ENCODE measurements at regions not wholly inside any gene's neighbourhood (a gene's known extent, or its start where the extent isn't known, plus 50 kb on each side); places are given as distances from the start of the nearest gene placed in this dataset.
"Not testable (repeated sequence)": the region's sequence is repeated elsewhere in the genome, so short reads cannot be mapped to it uniquely, and the experiment has no call there.

- CTCF ChIA-PET; POLR2A ChIA-PET (ENCODE audit: unreplicated experiment); H3K9me2 ChIP-seq (replicated peaks; ENCODE audit: low read length); H3K27me3 ChIP-seq (ENCODE audit: low read length); H4K20me1 ChIP-seq (ENCODE audit: low read length); H3K79me2 ChIP-seq (ENCODE audit: low read length); H3K4me3 ChIP-seq (ENCODE audit: low read length); H3K9me3 ChIP-seq (ENCODE audit: low read length); intact Hi-C loops (cut with micrococcal nuclease); H3K9ac ChIP-seq (ENCODE audit: low read length); BruUV-seq (replicated peaks); H3K27ac ChIP-seq (ENCODE audit: low read length); H3K36me3 ChIP-seq (ENCODE audit: low read depth, low read length); ATAC-seq; H2AFZ ChIP-seq (ENCODE audit: low read length); H3K4me1 ChIP-seq (ENCODE audit: insufficient read depth, low read length); H3F3A ChIP-seq (ENCODE audit: low read length, unreplicated experiment); H3K4me2 ChIP-seq (ENCODE audit: low read length): not testable (repeated sequence)
- peak; percentile 52 for DNase-seq
- peak; percentile 41; the same call in 1 of the 2 replicates for TF ChIP-seq CTCF (conservative IDR thresholded peaks at IDR 0.05; ENCODE audit: low read depth, low read length)
Observed at GRCh38 chr20:29533566-29534177, 1723.8 kb upstream of the DEFB115 start.

DNA sequence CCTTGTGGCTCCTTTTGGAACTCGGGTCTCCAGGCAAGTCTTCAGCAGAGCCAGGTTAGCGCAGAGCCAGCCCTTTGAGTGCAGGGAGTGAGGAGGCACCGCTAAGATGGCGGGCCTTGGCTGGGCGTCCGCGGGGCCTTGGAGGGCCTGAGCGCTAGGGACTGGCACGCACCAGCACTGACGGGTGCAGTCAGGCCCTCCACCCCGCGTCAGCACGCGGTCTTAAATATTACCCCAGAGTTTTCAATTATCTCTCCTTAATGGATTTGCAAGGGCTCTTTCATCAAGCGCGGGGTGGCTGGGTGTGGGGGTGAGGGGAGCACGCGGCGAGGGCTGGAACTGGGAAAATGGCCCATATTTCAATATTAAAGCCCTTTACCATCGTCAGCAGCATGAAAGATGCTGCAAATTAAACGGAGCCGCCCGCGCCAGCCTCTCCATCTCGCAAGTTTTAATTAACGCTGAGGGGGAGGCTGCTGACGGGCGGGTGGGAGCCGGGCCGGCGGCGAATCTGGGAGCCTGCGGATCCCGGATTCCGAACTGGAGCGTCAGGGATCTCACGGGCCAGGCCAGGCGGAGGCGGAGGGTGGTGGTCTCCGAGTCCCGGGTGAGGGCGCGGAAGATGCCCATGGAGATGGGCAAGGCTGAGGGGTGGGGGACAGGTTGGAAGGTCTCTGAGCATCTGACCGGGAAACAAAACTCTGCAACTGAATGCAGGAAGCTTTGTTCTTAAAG lies 1690.4 kb upstream of the DEFB115 start:
- H3K79me2 ChIP-seq (ENCODE audit: low read length); DNase-seq; H3K27me3 ChIP-seq (ENCODE audit: low read length); H3K27ac ChIP-seq (ENCODE audit: low read length); H2AFZ ChIP-seq (ENCODE audit: low read length); H3K4me3 ChIP-seq (ENCODE audit: low read length); H3F3A ChIP-seq (ENCODE audit: low read length, unreplicated experiment); H3K9me2 ChIP-seq (replicated peaks; ENCODE audit: low read length); H3K4me1 ChIP-seq (ENCODE audit: insufficient read depth, low read length); H4K20me1 ChIP-seq (ENCODE audit: low read length); H3K9me3 ChIP-seq (ENCODE audit: low read length); H3K4me2 ChIP-seq (ENCODE audit: low read length); intact Hi-C loops (cut with micrococcal nuclease); H3K36me3 ChIP-seq (ENCODE audit: low read depth, low read length); ATAC-seq; POLR2A ChIA-PET (ENCODE audit: unreplicated experiment); BruUV-seq (replicated peaks); H3K9ac ChIP-seq (ENCODE audit: low read length); CTCF ChIA-PET: not testable (repeated sequence)

GRCh38 chr20:29567671-29568070 lies 1689.8 kb upstream of the DEFB115 start:
- DNase-seq; H3K79me2 ChIP-seq (ENCODE audit: low read length); intact Hi-C loops (cut with micrococcal nuclease); H2AFZ ChIP-seq (ENCODE audit: low read length); POLR2A ChIA-PET (ENCODE audit: unreplicated experiment); ATAC-seq; H3K27ac ChIP-seq (ENCODE audit: low read length); H3K4me2 ChIP-seq (ENCODE audit: low read length); BruUV-seq (replicated peaks); H3K9me3 ChIP-seq (ENCODE audit: low read length); H3K9me2 ChIP-seq (replicated peaks; ENCODE audit: low read length); H3K27me3 ChIP-seq (ENCODE audit: low read length); H3K9ac ChIP-seq (ENCODE audit: low read length); CTCF ChIA-PET; H4K20me1 ChIP-seq (ENCODE audit: low read length); H3K4me1 ChIP-seq (ENCODE audit: insufficient read depth, low read length); H3K4me3 ChIP-seq (ENCODE audit: low read length); H3F3A ChIP-seq (ENCODE audit: low read length, unreplicated experiment); H3K36me3 ChIP-seq (ENCODE audit: low read depth, low read length): not testable (repeated sequence)

DNA sequence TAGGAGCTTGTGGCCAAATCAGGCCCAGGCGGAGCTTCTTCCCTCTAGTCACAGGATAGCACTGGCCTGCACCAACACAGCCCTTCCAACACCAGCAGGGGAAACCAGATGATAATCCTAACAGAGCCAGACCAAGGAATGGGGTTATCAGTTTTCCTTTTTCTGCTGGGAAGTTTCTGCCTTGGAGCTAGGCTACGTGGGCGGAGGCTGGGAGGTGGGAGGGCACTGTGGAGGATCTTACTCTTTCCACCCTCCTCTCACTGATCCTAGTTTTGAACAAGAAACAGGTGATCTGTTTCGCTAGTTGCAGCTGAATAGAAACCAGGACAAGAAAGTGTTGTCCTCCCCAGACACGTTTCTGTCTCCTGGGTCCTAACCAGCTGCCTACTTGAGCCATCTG lies 1687.3 kb upstream of the DEFB115 start:
- H3K4me1 ChIP-seq (ENCODE audit: insufficient read depth, low read length); H3K9me3 ChIP-seq (ENCODE audit: low read length); POLR2A ChIA-PET (ENCODE audit: unreplicated experiment); CTCF ChIA-PET; H3K9me2 ChIP-seq (replicated peaks; ENCODE audit: low read length); H3K4me2 ChIP-seq (ENCODE audit: low read length); DNase-seq; H3K9ac ChIP-seq (ENCODE audit: low read length); BruUV-seq (replicated peaks); H3K4me3 ChIP-seq (ENCODE audit: low read length); H2AFZ ChIP-seq (ENCODE audit: low read length); H4K20me1 ChIP-seq (ENCODE audit: low read length); H3K27ac ChIP-seq (ENCODE audit: low read length); intact Hi-C loops (cut with micrococcal nuclease); H3F3A ChIP-seq (ENCODE audit: low read length, unreplicated experiment); ATAC-seq; H3K27me3 ChIP-seq (ENCODE audit: low read length); H3K79me2 ChIP-seq (ENCODE audit: low read length); H3K36me3 ChIP-seq (ENCODE audit: low read depth, low read length): not testable (repeated sequence)

GRCh38 chr20:29589530-29589929 lies 1667.9 kb upstream of the DEFB115 start:
- intact Hi-C loops (cut with micrococcal nuclease): not testable (repeated sequence)

DNA sequence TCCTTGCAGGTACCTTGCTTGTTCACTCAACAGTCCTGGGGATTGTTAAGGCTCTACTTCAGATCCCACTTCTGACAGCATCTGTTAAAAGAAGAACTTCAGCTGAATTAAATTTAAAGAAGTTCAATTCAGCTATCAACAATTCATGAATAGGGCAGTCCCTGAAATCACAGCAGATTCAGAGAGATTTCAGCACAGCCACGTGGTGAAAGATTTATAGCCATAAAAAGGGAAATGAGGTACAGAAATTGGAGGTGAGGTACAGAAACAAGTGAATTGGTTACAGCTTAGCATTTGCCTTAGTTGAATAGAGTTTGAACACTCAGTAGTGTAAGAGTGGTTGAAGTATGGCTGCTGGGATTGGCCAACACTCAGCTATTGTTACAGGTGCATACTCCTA lies 1653.3 kb upstream of the DEFB115 start:
- H3F3A ChIP-seq (ENCODE audit: low read length, unreplicated experiment); H3K27me3 ChIP-seq (ENCODE audit: low read length); H3K4me2 ChIP-seq (ENCODE audit: low read length); CTCF ChIA-PET; H3K4me3 ChIP-seq (ENCODE audit: low read length); H3K9me2 ChIP-seq (replicated peaks; ENCODE audit: low read length); H4K20me1 ChIP-seq (ENCODE audit: low read length); DNase-seq; H3K4me1 ChIP-seq (ENCODE audit: insufficient read depth, low read length); H3K79me2 ChIP-seq (ENCODE audit: low read length); H3K9ac ChIP-seq (ENCODE audit: low read length); H2AFZ ChIP-seq (ENCODE audit: low read length); intact Hi-C loops (cut with micrococcal nuclease); POLR2A ChIA-PET (ENCODE audit: unreplicated experiment); H3K36me3 ChIP-seq (ENCODE audit: low read depth, low read length); H3K27ac ChIP-seq (ENCODE audit: low read length); BruUV-seq (replicated peaks); ATAC-seq; H3K9me3 ChIP-seq (ENCODE audit: low read length): not testable (repeated sequence)

More at GRCh38 chr20:29589530-29589929, 1667.9 kb upstream of the DEFB115 start:
- DNase-seq; BruUV-seq (replicated peaks); H3K27me3 ChIP-seq (ENCODE audit: low read length); H3K4me1 ChIP-seq (ENCODE audit: insufficient read depth, low read length); H3K4me2 ChIP-seq (ENCODE audit: low read length); H3K4me3 ChIP-seq (ENCODE audit: low read length); POLR2A ChIA-PET (ENCODE audit: unreplicated experiment); H3F3A ChIP-seq (ENCODE audit: low read length, unreplicated experiment); H3K36me3 ChIP-seq (ENCODE audit: low read depth, low read length); H3K9me3 ChIP-seq (ENCODE audit: low read length); CTCF ChIA-PET; H3K9me2 ChIP-seq (replicated peaks; ENCODE audit: low read length); H3K79me2 ChIP-seq (ENCODE audit: low read length); ATAC-seq; H2AFZ ChIP-seq (ENCODE audit: low read length); H4K20me1 ChIP-seq (ENCODE audit: low read length); H3K9ac ChIP-seq (ENCODE audit: low read length); H3K27ac ChIP-seq (ENCODE audit: low read length): not testable (repeated sequence)
